ENCODE measurements at regions not wholly inside any gene's neighbourhood (a gene's known extent, or its start where the extent isn't known, plus 50 kb on each side); places are given as distances from the start of the nearest gene placed in this dataset.

DNA sequence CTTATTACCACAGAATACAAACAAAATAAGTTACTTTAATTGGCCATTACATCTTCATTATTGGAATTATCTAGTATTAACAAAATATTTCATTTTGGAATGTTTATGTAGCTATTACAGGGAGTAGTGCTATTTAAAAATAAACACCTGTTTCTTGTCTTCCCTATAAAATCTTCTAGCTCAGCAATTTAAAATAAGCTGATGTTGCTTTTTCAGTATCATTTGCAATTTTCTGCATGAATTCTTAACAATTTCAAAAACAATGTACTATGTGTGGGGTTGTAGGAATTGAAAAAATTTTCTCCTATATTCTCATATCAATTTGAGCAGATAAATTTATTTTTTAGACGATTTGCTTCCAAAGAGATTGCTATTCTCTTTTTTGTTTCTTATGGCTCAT lies 1251.3 kb upstream of the CRIM1 start:
- CTCF ChIA-PET: no interaction called here

DNA sequence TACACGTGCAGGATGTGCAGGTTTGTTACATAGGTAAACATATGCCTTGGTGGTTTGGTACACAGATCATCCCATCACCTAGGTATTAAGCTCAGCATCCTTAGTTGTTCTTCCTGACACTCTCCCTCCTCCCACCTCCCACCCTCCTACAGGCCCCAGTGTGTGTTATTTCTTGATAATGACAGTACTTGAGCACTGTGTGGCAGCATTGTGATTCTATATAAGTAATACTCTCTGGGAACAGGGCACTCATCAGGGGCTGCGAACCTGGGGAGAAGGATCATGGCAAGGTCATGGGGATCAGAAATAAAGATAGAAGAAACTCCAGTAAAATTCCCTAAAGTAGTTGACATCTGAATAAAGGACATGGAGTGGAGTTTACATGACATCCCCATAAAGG lies 1256.2 kb upstream of the CRIM1 start:
- CTCF ChIA-PET: no interaction called here

More for the DNA sequence above, 1251.3 kb upstream of the CRIM1 start:
- H3K4me3 ChIP-seq (ENCODE audit: low read depth, low read length): no peak overlapping the region
- POLR2A ChIA-PET: no interaction called here
- no peak for DNase-seq (ENCODE audit: low read depth, low spot score)
- TF ChIP-seq, protein P1, sequence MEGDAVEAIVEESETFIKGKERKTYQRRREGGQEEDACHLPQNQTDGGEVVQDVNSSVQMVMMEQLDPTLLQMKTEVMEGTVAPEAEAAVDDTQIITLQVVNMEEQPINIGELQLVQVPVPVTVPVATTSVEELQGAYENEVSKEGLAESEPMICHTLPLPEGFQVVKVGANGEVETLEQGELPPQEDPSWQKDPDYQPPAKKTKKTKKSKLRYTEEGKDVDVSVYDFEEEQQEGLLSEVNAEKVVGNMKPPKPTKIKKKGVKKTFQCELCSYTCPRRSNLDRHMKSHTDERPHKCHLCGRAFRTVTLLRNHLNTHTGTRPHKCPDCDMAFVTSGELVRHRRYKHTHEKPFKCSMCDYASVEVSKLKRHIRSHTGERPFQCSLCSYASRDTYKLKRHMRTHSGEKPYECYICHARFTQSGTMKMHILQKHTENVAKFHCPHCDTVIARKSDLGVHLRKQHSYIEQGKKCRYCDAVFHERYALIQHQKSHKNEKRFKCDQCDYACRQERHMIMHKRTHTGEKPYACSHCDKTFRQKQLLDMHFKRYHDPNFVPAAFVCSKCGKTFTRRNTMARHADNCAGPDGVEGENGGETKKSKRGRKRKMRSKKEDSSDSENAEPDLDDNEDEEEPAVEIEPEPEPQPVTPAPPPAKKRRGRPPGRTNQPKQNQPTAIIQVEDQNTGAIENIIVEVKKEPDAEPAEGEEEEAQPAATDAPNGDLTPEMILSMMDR (IDR thresholded peaks at IDR 0.05; ENCODE audit: insufficient read depth, low read length, missing control alignments): no peak

DNA sequence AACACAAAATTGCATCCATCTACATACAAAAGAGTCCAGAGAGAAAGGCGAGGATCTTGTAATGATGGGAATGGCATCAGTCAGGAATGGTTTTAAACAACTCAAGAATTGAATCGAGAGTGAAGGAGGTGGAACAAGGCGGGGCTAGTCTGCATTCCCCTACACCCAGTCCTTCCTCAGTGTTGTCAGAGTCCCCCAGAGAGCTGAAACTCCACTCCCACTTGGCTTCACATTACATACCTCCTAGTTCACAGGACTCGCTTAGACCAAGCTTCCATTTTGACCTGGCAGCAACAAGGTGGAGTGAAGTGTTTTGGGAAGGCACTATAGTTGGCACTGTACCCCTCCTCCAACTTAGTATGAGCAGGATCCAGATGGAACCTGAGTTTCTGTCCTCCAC lies 1273.5 kb upstream of the CRIM1 start:
- TF ChIP-seq, protein P1 (IDR thresholded peaks at IDR 0.05; ENCODE audit: insufficient read depth, low read length, missing control alignments): no peak
- no peak for DNase-seq (ENCODE audit: low read depth, low spot score)
- no peak overlapping the region for H3K4me3 ChIP-seq (ENCODE audit: low read depth, low read length)
- ChIA-PET CTCF (no interaction called here), POLR2A (interaction anchor here (0.6 kb wide), 1 partner anchor 200 kb away, joined by 3 read pairs; no protein-coding TSS in a partner anchor)

More for the DNA sequence above, 1256.2 kb upstream of the CRIM1 start:
- no peak overlapping the region for H3K4me3 ChIP-seq (ENCODE audit: low read depth, low read length)
- TF ChIP-seq, protein P1 (IDR thresholded peaks at IDR 0.05; ENCODE audit: insufficient read depth, low read length, missing control alignments): no peak
- DNase-seq (ENCODE audit: low read depth, low spot score): no peak
- POLR2A ChIA-PET: no interaction called here

DNA sequence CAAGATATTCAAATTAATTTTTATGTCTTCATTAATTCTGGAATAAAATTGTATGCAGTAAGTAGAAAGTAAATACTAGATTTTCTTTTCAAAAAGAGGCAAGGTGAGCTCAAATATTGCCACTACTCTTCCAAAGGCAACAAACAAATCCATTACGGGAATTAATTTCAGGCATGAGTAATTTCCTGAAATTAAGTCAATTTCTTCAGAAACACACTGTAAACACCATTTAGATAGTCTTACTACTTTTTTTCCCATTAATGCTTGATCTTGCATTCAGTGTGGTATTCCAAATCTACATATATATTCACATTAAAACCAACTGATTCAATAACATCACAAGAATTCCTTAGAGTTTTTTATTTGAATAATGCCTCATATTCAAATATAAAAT lies 1274.0 kb upstream of the CRIM1 start:
- POLR2A ChIA-PET: no interaction called here
- TF ChIP-seq, protein P1 (IDR thresholded peaks at IDR 0.05; ENCODE audit: insufficient read depth, low read length, missing control alignments): no peak
- CTCF ChIA-PET: no interaction called here
- H3K4me3 ChIP-seq (ENCODE audit: low read depth, low read length): no peak overlapping the region
- DNase-seq (ENCODE audit: low read depth, low spot score): no peak

DNA sequence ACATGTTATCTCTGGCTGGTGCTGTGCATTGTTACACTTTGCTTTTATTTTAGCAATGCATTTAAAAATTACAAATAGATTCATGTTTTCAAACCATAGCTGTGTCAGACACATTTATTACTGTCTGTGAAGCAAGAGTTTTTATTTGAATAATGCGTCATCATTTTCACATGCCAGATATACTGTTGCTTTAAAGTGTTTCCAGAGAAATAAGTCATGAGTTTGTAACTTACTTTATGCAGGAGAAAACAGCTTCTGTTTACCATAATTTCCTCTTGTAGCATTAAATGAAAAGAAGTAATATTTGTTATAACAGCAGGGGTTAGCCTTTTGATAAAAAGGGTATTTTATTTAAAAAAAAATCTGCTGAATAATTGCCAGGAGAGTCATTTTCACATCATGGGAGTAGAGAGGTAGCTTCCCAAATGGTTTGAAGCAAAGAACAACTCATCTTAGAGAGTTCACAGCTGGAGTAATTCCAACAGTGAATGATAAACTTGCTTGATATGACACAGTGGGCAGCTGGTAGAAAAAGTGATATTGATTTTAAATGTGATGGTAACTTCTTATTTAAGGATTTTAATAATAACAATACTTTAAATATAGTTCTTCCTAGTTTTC lies 1274.5 kb upstream of the CRIM1 start:
- CTCF ChIA-PET: no interaction called here
- POLR2A ChIA-PET: no interaction called here
- H3K4me3 ChIP-seq (ENCODE audit: low read depth, low read length): no peak overlapping the region
- no peak for DNase-seq (ENCODE audit: low read depth, low spot score)
- TF ChIP-seq, protein P1 (IDR thresholded peaks at IDR 0.05; ENCODE audit: insufficient read depth, low read length, missing control alignments): no peak

DNA sequence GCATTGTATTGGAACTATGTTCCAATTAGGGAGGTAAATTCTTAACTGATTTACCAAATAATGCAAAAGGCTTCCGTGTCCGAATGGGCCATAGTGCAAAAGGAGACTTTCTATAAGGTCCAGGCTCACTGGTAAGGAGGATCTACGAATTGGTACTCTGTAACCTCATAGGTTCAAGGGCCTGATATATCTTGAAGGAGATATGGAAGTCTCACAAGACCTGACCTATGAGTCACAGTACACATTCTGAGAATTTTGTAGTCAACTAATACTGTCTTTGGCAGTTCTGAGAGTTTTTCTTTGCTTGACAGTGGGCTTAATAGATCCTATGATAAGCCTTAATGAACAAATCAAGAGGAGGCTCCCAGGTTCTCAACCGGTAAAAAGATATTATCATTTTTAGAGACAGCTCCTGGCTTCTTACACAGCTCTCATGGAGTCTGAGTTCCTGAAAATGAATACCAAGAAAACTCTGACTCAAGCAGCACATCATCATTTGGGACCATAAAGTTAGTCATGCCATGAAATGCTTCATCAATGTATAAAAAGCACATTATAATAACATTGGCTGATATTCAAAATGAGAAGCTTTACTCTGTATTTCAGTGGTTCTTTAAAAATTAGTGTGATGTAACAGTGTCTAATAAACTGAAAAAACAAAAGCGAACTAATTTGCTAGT lies 1275.2 kb upstream of the CRIM1 start:
- no peak for DNase-seq (ENCODE audit: low read depth, low spot score)
- TF ChIP-seq, protein P1 (IDR thresholded peaks at IDR 0.05; ENCODE audit: insufficient read depth, low read length, missing control alignments): no peak
- ChIA-PET POLR2A (no interaction called here), CTCF (no interaction called here)
- H3K4me3 ChIP-seq (ENCODE audit: low read depth, low read length): no peak overlapping the region

All from AG04449 (cell line).